ENCODE measurements at regions not wholly inside any gene's neighbourhood (a gene's known extent, or its start where the extent isn't known, plus 50 kb on each side); places are given as distances from the start of the nearest gene placed in this dataset.

- TF ChIP-seq, protein P1, sequence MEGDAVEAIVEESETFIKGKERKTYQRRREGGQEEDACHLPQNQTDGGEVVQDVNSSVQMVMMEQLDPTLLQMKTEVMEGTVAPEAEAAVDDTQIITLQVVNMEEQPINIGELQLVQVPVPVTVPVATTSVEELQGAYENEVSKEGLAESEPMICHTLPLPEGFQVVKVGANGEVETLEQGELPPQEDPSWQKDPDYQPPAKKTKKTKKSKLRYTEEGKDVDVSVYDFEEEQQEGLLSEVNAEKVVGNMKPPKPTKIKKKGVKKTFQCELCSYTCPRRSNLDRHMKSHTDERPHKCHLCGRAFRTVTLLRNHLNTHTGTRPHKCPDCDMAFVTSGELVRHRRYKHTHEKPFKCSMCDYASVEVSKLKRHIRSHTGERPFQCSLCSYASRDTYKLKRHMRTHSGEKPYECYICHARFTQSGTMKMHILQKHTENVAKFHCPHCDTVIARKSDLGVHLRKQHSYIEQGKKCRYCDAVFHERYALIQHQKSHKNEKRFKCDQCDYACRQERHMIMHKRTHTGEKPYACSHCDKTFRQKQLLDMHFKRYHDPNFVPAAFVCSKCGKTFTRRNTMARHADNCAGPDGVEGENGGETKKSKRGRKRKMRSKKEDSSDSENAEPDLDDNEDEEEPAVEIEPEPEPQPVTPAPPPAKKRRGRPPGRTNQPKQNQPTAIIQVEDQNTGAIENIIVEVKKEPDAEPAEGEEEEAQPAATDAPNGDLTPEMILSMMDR (IDR thresholded peaks at IDR 0.05; ENCODE audit: extremely low read depth in 1 of 2, insufficient read depth in 1 of 2, low read depth in 1 of 2, low read length in 2 of 2) = no peak
- TF ChIP-seq POLR2A (IDR thresholded peaks at IDR 0.05; ENCODE audit: low read depth, low read length) (no peak), POLR2AphosphoS5 (IDR thresholded peaks at IDR 0.05; ENCODE audit: insufficient read depth, low read depth, low read length) (no peak), MYC (IDR thresholded peaks at IDR 0.05; ENCODE audit: low read depth, low read length) (no peak), EZH2 (IDR thresholded peaks at IDR 0.05; ENCODE audit: borderline replicate concordance, low read depth, low read length, severe bottlenecking) (no peak), FOS (IDR thresholded peaks at IDR 0.05; ENCODE audit: borderline replicate concordance, insufficient read depth, low read length) (no peak), MAX (IDR thresholded peaks at IDR 0.05; ENCODE audit: insufficient read depth, insufficient read length) (no peak), JUN (IDR thresholded peaks at IDR 0.05; ENCODE audit: borderline replicate concordance, insufficient read depth, insufficient read length, low read depth) (no peak), GATA2 (IDR thresholded peaks at IDR 0.05; ENCODE audit: insufficient read depth, insufficient read length, low read depth, low read length) (no peak)
Observed at GRCh38 chr6:84551797-84552196, 212.6 kb downstream of the TBX18 start.
